K562 (cell line): ENCODE measurements at regions not wholly inside any gene's neighbourhood (a gene's known extent, or its start where the extent isn't known, plus 50 kb on each side); places are given as distances from the start of the nearest gene placed in this dataset.

Experiments
- ATAC-seq: fragments of 200-7000 bp; cut with Tn5 transposase; 3 replicates; pipeline ENCODE4 v1.9.1; 2020; ENCODE audit warnings: moderate library complexity
- BruUV-seq: library from RNA; stranded (reverse); fragments of 400-500 nt; replicated peaks from 2 replicates; lab custom pipeline; 2021; lab: Mats Ljungman, UMichigan
- CTCF ChIA-PET: fragments of 300-600 bp; formaldehyde crosslinking; extraction: SDS; loops from one replicate; lab custom pipeline; 2021; ENCODE audit warnings: low intra/inter-chr PET ratio; lab: Yijun Ruan, JAX
- POLR2A ChIA-PET: fragments of 300-600, 350-650 bp; sonication (Branson Sonifier 250); formaldehyde crosslinking; extraction: SDS; loops from one replicate; lab custom pipeline; 2021; ENCODE audit warnings: antibody characterized with exemption, inconsistent platforms; lab: Yijun Ruan, JAX
- DNase-seq, 4 experiments: peaks; one replicate each; pipeline versions ENCODE4 v3.0.0 to v3.0.0-alpha.2; 2011 to 2018; ENCODE audit warnings: low spot score in 3 of 4, mixed read lengths in 3 of 4; ENCODE audit errors: extremely low read depth in 1 of 4
- FAIRE-seq: peaks from 2 replicates; lab custom pipeline; 2011; peaks lifted over from hg19 to GRCh38; lab: Jason Lieb, UNC
- H2AFZ ChIP-seq: 2 replicates; pipeline ENCODE4 v1.6.0; 2011; ENCODE audit warnings: low read depth, low read length, control low read depth, inconsistent platforms
- H3K27ac ChIP-seq: fragments of 200-600 bp; 3 replicates; pipeline ENCODE4 v1.8.0; 2011; ENCODE audit warnings: low read depth, mild to moderate bottlenecking, control low read depth, inconsistent platforms, low read length, moderate library complexity, mixed read lengths; ENCODE audit errors: extremely low read depth
- H3K27me3 ChIP-seq, 2 experiments: fragments of 300-600 bp in 1 of 2; 2 replicates in 1 of 2; 3 replicates in 1 of 2; pipeline versions ENCODE4 v1.6.0 to v1.8.0; 2011; ENCODE audit warnings: inconsistent platforms in 2 of 2, low read length in 2 of 2, mild to moderate bottlenecking in 1 of 2, mixed read lengths in 1 of 2, moderate library complexity in 1 of 2; ENCODE audit not compliant: control insufficient read depth in 2 of 2, insufficient read depth in 2 of 2
- H3K36me3 ChIP-seq: fragments of 300-600 bp; 3 replicates; pipeline ENCODE4 v1.8.0; 2011; ENCODE audit warnings: mild to moderate bottlenecking, low read length, inconsistent platforms; ENCODE audit not compliant: control insufficient read depth, insufficient read depth
- H3K4me1 ChIP-seq, 2 experiments: fragments of 200-600 bp in 1 of 2; replicated peaks in 1 of 2; 2 replicates in 1 of 2; 3 replicates in 1 of 2; pipeline versions ENCODE4 v1.5.1 to v1.8.0; 2011; ENCODE audit warnings: inconsistent platforms in 2 of 2, low read length in 2 of 2, mild to moderate bottlenecking in 1 of 2, mixed read lengths in 1 of 2, moderate library complexity in 1 of 2; ENCODE audit not compliant: control insufficient read depth in 2 of 2, insufficient read depth in 2 of 2
- H3K4me2 ChIP-seq: 2 replicates; pipeline ENCODE4 v1.6.1; 2011; ENCODE audit warnings: low read length, control low read depth, inconsistent platforms, mixed read lengths; ENCODE audit not compliant: insufficient read depth
- H3K4me3 ChIP-seq: fragments of 200-600 bp; sonication (generic), shearing (Covaris generic); 2 replicates; pipeline ENCODE4 v1.5.1; 2016; ENCODE audit warnings: control low read depth, inconsistent platforms
- H3K79me2 ChIP-seq: fragments of 200-600 bp; 3 replicates; pipeline ENCODE4 v1.8.0; 2011; ENCODE audit warnings: low read length, inconsistent platforms; ENCODE audit not compliant: control insufficient read depth, insufficient read depth
- H3K9ac ChIP-seq, 2 experiments: 2 replicates each; pipeline versions ENCODE4 v1.6.0 to v1.6.1; 2011; ENCODE audit warnings: low read depth in 2 of 2, low read length in 2 of 2, control low read depth in 1 of 2, inconsistent platforms in 1 of 2, mild to moderate bottlenecking in 1 of 2, mixed read lengths in 1 of 2; ENCODE audit not compliant: insufficient read depth in 1 of 2
- H3K9me1 ChIP-seq: one replicate; pipeline ENCODE4 v1.6.0; 2011; ENCODE audit warnings: inconsistent platforms, mild to moderate bottlenecking, low read length, moderate library complexity; ENCODE audit not compliant: control insufficient read depth, insufficient read depth
- H3K9me3 ChIP-seq: replicated peaks from 2 replicates; pipeline ENCODE4 v1.5.1; 2011; ENCODE audit warnings: low read depth, low read length, inconsistent platforms; ENCODE audit not compliant: control insufficient read depth, insufficient read depth
- H4K20me1 ChIP-seq: replicated peaks from 2 replicates; pipeline ENCODE4 v1.6.1; 2011; ENCODE audit warnings: low read length, inconsistent platforms, mixed read lengths; ENCODE audit not compliant: control insufficient read depth, insufficient read depth
- CCNT2 ChIP-seq: IDR thresholded peaks from 2 replicates; pipeline ENCODE4 v1.6.1; 2011; ENCODE audit warnings: borderline replicate concordance, low read depth, mild to moderate bottlenecking, moderate library complexity, mixed read lengths, low read length; ENCODE audit not compliant: insufficient read length; ENCODE audit errors: extremely low read depth
- ETV1 ChIP-seq: fragments of 450-650 bp; conservative IDR thresholded peaks from 2 replicates; pipeline ENCODE4 v1.6.1; 2016; ENCODE audit warnings: missing genetic modification characterization, control low read depth, low read depth, missing compliant biosample characterization
- HDAC3 ChIP-seq: fragments of 450-650 bp; IDR thresholded peaks from 2 replicates; pipeline ENCODE4 v1.6.1; 2018; ENCODE audit warnings: borderline replicate concordance, mild to moderate bottlenecking, moderate library complexity; ENCODE audit not compliant: partially characterized antibody
- HEY1 ChIP-seq: fragments of 250-450 bp; sonication (Bioruptor Pico); IDR thresholded peaks from 2 replicates; pipeline ENCODE4 v1.5.0; 2020; ENCODE audit warnings: mild to moderate bottlenecking, moderate library complexity, borderline replicate concordance
- HNRNPUL1 ChIP-seq: fragments of 200-400 bp; formaldehyde crosslinking; IDR thresholded peaks from 2 replicates; pipeline ENCODE4 v1.6.1; 2017; ENCODE audit warnings: low read length
- PTBP1 ChIP-seq: fragments of 200-400 bp; formaldehyde crosslinking; IDR thresholded peaks from 2 replicates; pipeline ENCODE4 v1.6.1; 2017; ENCODE audit warnings: low read depth, low read length
- SRSF1 ChIP-seq: fragments of 200-400 bp; formaldehyde crosslinking; IDR thresholded peaks from 2 replicates; pipeline ENCODE4 v1.6.1; 2017; ENCODE audit warnings: mild to moderate bottlenecking, low read depth, low read length, moderate library complexity
- TAF15 ChIP-seq: fragments of 200-400 bp; formaldehyde crosslinking; IDR thresholded peaks from 2 replicates; pipeline ENCODE4 v1.6.1; 2017; ENCODE audit warnings: mild to moderate bottlenecking, low read depth, low read length, moderate library complexity
- ZNF134 ChIP-seq: fragments of 250-450 bp; sonication (Bioruptor Pico); conservative IDR thresholded peaks from 2 replicates; pipeline ENCODE4 v1.4.0; 2020
- ZNF146 ChIP-seq: IDR thresholded peaks from one replicate; pipeline ENCODE4 v1.6.1; 2018; ENCODE audit warnings: missing compliant biosample characterization; ENCODE audit not compliant: unreplicated experiment
- ZNF175 ChIP-seq: fragments of 200-800 bp; sonication (Bioruptor generic); IDR thresholded peaks from 2 replicates; pipeline ENCODE4 v1.6.1; 2016; ENCODE audit warnings: low read depth, mild to moderate bottlenecking, missing genetic modification characterization, missing compliant biosample characterization
- WGBS: fragments of 100-300 bp; shearing (Covaris generic); methylation state at CpG from one replicate; pipeline ENCODE4 v1.1.6; 2016; ENCODE audit warnings: low coverage, mixed read lengths; ENCODE audit not compliant: insufficient coverage; ENCODE audit errors: missing lambda C conversion rate; 5-methylcytosine and 5-hydroxymethylcytosine counted together
- in situ Hi-C: fragments of 300-500 bp; cut with MboI; formaldehyde crosslinking; loops from 4 replicates; pipeline ENCODE4 v1.15.0; 2018; ENCODE audit warnings: inconsistent platforms, mixed read lengths
- intact Hi-C: fragments of 100-400 bp; cut with micrococcal nuclease; formaldehyde crosslinking; loops from 2 replicates; pipeline ENCODE4 v1.14.2; 2022
- TF ChIP-seq, protein P1 (sequence below): sonication (generic); formaldehyde crosslinking; IDR thresholded peaks from 2 replicates; pipeline ENCODE4 v1.8.0; 2022; ENCODE audit warnings: mild to moderate bottlenecking, missing genetic modification reagents
- TF ChIP-seq, protein P2 (sequence below): sonication (generic); formaldehyde crosslinking; IDR thresholded peaks from 2 replicates; pipeline ENCODE4 v1.5.0; 2020; ENCODE audit warnings: missing genetic modification reagents
- TF ChIP-seq, protein P3 (sequence below): IDR thresholded peaks from 2 replicates; pipeline ENCODE4 v1.6.1; 2014; ENCODE audit warnings: antibody characterized with exemption

DNA sequence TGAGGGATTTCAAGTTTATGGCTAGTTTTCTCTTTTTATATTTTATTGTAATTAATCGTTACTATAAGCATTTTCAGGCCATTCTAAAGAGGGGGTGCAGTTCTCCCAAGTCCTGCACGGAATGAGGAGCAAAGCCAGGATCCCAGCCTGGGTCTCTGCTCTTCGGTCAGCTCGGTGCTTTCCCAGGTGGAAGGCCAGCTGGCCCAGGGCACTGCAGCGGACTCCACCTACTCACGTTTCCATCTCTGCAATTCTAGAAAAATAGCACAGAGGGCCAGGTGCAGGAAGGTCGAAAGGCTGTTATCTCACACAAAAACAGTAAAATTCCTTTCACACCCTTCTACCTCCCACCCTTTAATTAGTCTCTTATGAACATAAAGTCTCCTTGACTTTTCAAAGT lies 59.5 kb upstream of the HES1 start:
- no peak for TF ChIP-seq TAF15
- no peak for TF ChIP-seq CCNT2
- TF ChIP-seq, protein P1, sequence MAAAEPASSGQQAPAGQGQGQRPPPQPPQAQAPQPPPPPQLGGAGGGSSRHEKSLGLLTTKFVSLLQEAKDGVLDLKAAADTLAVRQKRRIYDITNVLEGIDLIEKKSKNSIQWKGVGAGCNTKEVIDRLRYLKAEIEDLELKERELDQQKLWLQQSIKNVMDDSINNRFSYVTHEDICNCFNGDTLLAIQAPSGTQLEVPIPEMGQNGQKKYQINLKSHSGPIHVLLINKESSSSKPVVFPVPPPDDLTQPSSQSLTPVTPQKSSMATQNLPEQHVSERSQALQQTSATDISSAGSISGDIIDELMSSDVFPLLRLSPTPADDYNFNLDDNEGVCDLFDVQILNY (CRISPR knock-in tag), result no peak
- no peak for TF ChIP-seq ETV1 (tag)
- no peak for TF ChIP-seq HNRNPUL1
- TF ChIP-seq, protein P2, sequence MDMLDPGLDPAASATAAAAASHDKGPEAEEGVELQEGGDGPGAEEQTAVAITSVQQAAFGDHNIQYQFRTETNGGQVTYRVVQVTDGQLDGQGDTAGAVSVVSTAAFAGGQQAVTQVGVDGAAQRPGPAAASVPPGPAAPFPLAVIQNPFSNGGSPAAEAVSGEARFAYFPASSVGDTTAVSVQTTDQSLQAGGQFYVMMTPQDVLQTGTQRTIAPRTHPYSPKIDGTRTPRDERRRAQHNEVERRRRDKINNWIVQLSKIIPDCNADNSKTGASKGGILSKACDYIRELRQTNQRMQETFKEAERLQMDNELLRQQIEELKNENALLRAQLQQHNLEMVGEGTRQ (CRISPR knock-in tag), result no peak
- TF ChIP-seq ZNF175 (CRISPR knock-in tag), result no peak
- TF ChIP-seq HDAC3, result no peak
- no peak for TF ChIP-seq ZNF146 (CRISPR knock-in tag)
- TF ChIP-seq HEY1 (CRISPR knock-in tag), result no peak
- TF ChIP-seq SRSF1, result no peak
- TF ChIP-seq, protein P3, sequence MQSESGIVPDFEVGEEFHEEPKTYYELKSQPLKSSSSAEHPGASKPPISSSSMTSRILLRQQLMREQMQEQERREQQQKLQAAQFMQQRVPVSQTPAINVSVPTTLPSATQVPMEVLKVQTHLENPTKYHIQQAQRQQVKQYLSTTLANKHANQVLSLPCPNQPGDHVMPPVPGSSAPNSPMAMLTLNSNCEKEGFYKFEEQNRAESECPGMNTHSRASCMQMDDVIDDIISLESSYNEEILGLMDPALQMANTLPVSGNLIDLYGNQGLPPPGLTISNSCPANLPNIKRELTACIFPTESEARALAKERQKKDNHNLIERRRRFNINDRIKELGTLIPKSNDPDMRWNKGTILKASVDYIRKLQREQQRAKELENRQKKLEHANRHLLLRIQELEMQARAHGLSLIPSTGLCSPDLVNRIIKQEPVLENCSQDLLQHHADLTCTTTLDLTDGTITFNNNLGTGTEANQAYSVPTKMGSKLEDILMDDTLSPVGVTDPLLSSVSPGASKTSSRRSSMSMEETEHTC, result no peak
- TF ChIP-seq ZNF134 (CRISPR knock-in tag), result no peak
- TF ChIP-seq PTBP1, result no peak
- peaks cover 6 to 30% of the 10 kb centered on the region in 2 experiments for H3K4me1 ChIP-seq
- FAIRE-seq (no peak), ATAC-seq (no peak), DNase-seq (no peak)
- no peak overlapping the region for H3K9ac ChIP-seq
- H3K27ac ChIP-seq, result no peak overlapping the region
- no peaks in the 10 kb centered on the region for H4K20me1 ChIP-seq
- BruUV-seq, result no TSS peak
- no peak overlapping the region for H3K4me2 ChIP-seq
- no peak overlapping the region for H3K4me3 ChIP-seq
- H3K9me3 ChIP-seq, result no peaks in the 10 kb centered on the region
- intact Hi-C loops (loop anchor here (10.0 kb wide), 3 partner anchors 72 to 292 kb away; no protein-coding TSS in a partner anchor), in situ Hi-C loops (no loop called here)
- no peaks in the 10 kb centered on the region for H3K27me3 ChIP-seq
- 49% methylated on average over 7 of the region's 7 CpGs for WGBS
- H3K36me3 ChIP-seq, result no peaks in the 10 kb centered on the region
- no peak overlapping the region; the same call in 1 of the 2 replicates for H2AFZ ChIP-seq
- ChIA-PET POLR2A (interaction anchor here (0.7 kb wide), 1 partner anchor 39 kb away, joined by 3 read pairs; no protein-coding TSS in a partner anchor), CTCF (no interaction called here)
- H3K9me1 ChIP-seq, result no peaks in the 10 kb centered on the region
- H3K79me2 ChIP-seq, result no peaks in the 10 kb centered on the region
